ENCODE measurements at regions not wholly inside any gene's neighbourhood (a gene's known extent, or its start where the extent isn't known, plus 50 kb on each side); places are given as distances from the start of the nearest gene placed in this dataset.

DNA sequence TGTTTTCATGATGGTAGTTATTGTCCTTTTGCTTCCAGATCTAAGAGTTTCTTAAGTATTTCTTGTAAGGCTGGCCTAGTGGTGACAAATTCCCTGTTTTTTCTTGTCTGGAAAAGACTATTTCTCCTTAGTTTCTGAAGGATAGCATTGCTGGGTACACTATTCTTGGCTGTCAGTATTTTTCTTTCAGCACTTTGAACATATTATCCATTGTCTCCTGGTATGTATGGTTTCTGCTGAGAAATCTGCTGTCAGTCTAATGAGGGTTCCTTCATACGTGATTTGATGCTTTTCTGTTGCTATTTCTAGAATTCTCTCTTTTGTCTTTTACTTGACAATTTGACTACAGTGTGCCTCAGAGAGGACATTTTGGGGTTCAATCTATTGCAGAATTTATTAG, 134.3 kb downstream of the CGGBP1 start:
- TF ChIP-seq, protein P1, sequence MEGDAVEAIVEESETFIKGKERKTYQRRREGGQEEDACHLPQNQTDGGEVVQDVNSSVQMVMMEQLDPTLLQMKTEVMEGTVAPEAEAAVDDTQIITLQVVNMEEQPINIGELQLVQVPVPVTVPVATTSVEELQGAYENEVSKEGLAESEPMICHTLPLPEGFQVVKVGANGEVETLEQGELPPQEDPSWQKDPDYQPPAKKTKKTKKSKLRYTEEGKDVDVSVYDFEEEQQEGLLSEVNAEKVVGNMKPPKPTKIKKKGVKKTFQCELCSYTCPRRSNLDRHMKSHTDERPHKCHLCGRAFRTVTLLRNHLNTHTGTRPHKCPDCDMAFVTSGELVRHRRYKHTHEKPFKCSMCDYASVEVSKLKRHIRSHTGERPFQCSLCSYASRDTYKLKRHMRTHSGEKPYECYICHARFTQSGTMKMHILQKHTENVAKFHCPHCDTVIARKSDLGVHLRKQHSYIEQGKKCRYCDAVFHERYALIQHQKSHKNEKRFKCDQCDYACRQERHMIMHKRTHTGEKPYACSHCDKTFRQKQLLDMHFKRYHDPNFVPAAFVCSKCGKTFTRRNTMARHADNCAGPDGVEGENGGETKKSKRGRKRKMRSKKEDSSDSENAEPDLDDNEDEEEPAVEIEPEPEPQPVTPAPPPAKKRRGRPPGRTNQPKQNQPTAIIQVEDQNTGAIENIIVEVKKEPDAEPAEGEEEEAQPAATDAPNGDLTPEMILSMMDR (IDR thresholded peaks at IDR 0.05; ENCODE audit: insufficient read depth, low read length, poor library complexity, severe bottlenecking): no peak
- DNase-seq (ENCODE audit: low read depth): no peak
- H3K27me3 ChIP-seq (ENCODE audit: control insufficient read depth, insufficient read depth, low read length): no peaks in the 10 kb centered on the region
- H3K36me3 ChIP-seq (ENCODE audit: control insufficient read depth, insufficient read depth, low read length): no peaks in the 10 kb centered on the region
- H3K4me3 ChIP-seq (ENCODE audit: low read depth, low read length): no peak overlapping the region

DNA sequence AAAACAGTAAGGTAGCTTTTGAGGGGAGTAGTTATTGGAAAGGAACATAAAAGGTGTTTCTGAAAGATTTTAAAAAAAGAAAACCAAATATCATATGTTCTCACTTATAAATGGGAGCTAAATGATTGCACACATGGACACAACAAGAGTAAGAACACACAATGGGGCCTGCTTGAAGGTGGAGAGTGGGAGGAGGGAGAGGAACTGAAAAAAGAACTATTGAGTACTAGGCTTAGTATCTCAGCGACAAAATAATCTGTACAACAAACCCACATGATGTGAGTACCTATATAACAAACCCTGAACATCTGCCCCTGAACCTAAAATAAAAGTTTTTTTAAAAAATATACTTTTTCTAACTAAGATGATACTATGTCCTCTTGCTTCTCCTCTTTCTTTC, 138.3 kb downstream of the CGGBP1 start:
- no peaks in the 10 kb centered on the region for H3K27me3 ChIP-seq (ENCODE audit: control insufficient read depth, insufficient read depth, low read length)
- H3K36me3 ChIP-seq (ENCODE audit: control insufficient read depth, insufficient read depth, low read length): no peaks in the 10 kb centered on the region
- no peak overlapping the region for H3K4me3 ChIP-seq (ENCODE audit: low read depth, low read length)
- TF ChIP-seq, protein P1 (IDR thresholded peaks at IDR 0.05; ENCODE audit: insufficient read depth, low read length, poor library complexity, severe bottlenecking): no peak
- DNase-seq (ENCODE audit: low read depth): no peak

DNA sequence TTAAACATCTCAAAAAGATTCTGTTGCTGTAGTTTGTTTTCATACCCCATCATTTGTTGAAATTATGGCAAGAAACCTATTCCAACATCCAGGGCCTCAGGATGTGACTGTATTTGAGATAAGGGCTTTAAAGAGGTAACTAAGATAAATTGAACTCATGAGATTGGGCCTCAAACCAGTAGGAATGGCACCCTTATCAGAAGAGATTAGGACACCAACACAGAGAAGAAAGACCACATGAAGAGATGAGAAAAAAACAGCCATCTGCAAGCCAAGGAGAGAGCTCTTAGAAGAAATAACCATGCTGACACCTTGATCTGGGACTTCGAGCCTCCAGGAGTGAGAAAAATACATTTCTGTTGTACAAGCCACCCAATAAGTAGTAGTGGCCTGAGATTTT, 157.7 kb downstream of the CGGBP1 start:
- H3K27me3 ChIP-seq (ENCODE audit: control insufficient read depth, insufficient read depth, low read length): no peaks in the 10 kb centered on the region
- DNase-seq (ENCODE audit: low read depth): no peak
- H3K4me3 ChIP-seq (ENCODE audit: low read depth, low read length): no peak overlapping the region
- TF ChIP-seq, protein P1 (IDR thresholded peaks at IDR 0.05; ENCODE audit: insufficient read depth, low read length, poor library complexity, severe bottlenecking): no peak
- H3K36me3 ChIP-seq (ENCODE audit: control insufficient read depth, insufficient read depth, low read length): no peaks in the 10 kb centered on the region

DNA sequence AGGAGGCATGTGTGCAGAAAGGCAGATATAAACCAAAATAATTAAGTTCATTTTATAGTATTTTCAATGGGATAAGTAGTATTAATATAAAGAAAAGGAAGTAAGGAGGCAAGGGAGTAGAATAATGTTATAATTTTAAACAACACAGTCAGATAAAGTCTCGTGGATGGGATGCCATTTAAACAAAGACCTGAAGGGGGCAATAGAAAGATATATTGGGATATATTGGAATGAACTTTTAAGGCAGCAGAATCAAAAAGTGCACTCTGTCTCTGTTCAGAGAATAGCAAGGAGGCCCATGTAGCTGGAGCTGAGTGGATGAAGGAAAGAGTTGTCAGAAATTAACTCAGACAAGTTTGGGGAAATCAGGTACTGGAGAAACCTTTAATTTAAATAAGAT, 158.7 kb downstream of the CGGBP1 start:
- Histone ChIP-seq H3K4me3 (ENCODE audit: low read depth, low read length) (no peak overlapping the region), H3K27me3 (ENCODE audit: control insufficient read depth, insufficient read depth, low read length) (no peaks in the 10 kb centered on the region), H3K36me3 (ENCODE audit: control insufficient read depth, insufficient read depth, low read length) (no peaks in the 10 kb centered on the region)
- DNase-seq (ENCODE audit: low read depth): no peak
- TF ChIP-seq, protein P1 (IDR thresholded peaks at IDR 0.05; ENCODE audit: insufficient read depth, low read length, poor library complexity, severe bottlenecking): no peak

DNA sequence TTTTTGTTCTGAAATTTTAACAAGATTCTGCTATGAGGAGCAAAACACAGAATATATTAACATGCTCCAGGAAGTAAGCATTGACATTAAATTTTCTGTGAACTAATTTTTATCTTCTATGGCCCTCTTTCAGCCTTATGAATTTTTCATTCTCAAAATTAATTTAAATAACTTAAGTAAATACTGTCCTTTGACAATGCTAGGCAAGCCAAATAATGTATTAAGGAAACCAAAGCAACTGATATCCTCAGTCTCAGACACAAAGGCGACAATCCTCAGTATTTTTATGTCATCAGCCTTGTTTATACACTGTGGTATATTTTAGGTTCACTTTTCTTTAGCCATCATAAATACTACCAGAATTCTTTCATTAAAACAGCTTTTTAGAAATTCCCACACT, 159.8 kb downstream of the CGGBP1 start:
- no peaks in the 10 kb centered on the region for H3K27me3 ChIP-seq (ENCODE audit: control insufficient read depth, insufficient read depth, low read length)
- no peak overlapping the region for H3K4me3 ChIP-seq (ENCODE audit: low read depth, low read length)
- H3K36me3 ChIP-seq (ENCODE audit: control insufficient read depth, insufficient read depth, low read length): no peaks in the 10 kb centered on the region
- TF ChIP-seq, protein P1 (IDR thresholded peaks at IDR 0.05; ENCODE audit: insufficient read depth, low read length, poor library complexity, severe bottlenecking): no peak
- no peak for DNase-seq (ENCODE audit: low read depth)

DNA sequence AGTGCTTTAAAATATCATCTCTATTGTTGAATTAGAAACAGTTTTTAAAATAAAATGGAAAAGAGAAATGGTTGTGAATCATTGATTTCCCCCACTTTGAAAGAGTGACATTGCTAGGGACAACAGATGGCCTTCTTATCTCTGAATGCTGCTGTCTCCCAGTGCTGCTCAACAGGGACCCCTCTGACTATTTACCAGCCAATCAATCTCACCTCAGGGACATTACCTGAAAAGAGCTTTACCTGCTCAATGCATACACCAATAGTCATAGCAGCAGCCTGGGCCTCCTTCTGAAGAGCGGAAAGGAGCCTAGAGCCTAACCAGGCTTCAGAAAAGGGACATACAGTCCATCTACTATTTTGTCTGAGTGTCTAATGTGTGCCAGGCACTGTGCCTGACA, 162.8 kb downstream of the CGGBP1 start:
- DNase-seq (ENCODE audit: low read depth): no peak
- Histone ChIP-seq H3K27me3 (ENCODE audit: control insufficient read depth, insufficient read depth, low read length) (no peaks in the 10 kb centered on the region), H3K4me3 (ENCODE audit: low read depth, low read length) (no peak overlapping the region), H3K36me3 (ENCODE audit: control insufficient read depth, insufficient read depth, low read length) (no peaks in the 10 kb centered on the region)
- TF ChIP-seq, protein P1 (IDR thresholded peaks at IDR 0.05; ENCODE audit: insufficient read depth, low read length, poor library complexity, severe bottlenecking): no peak

Measured in kidney epithelial cell (primary cell).